ENCODE measurements at regions not wholly inside any gene's neighbourhood (a gene's known extent, or its start where the extent isn't known, plus 50 kb on each side); places are given as distances from the start of the nearest gene placed in this dataset.

DNA sequence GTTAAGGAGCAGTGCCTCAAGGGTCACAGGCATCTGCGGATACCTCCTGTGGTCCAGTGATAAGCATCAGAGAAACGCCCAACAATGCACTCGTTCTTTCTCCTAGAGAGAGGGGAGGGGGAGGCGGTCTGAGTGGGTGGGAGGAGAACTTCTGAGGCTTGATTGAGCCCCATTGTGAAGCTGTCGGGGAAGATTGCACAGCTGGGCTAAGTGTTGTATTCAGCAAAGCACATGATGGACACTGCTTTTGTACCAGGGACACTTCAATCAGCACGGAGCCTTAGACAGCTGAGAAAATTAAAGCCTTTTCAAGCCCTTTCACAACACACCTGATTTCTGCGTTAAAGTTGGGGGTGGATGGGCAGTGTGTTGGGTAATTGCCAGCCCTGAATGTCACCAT lies 230.3 kb upstream of the GHITM start:
- H3K27ac Mint-ChIP-seq (ENCODE audit: unreplicated experiment), result no peak overlapping the region
- peak overlapping the region; percentile 14 for H3K4me3 Mint-ChIP-seq
- TF ChIP-seq, protein P1, sequence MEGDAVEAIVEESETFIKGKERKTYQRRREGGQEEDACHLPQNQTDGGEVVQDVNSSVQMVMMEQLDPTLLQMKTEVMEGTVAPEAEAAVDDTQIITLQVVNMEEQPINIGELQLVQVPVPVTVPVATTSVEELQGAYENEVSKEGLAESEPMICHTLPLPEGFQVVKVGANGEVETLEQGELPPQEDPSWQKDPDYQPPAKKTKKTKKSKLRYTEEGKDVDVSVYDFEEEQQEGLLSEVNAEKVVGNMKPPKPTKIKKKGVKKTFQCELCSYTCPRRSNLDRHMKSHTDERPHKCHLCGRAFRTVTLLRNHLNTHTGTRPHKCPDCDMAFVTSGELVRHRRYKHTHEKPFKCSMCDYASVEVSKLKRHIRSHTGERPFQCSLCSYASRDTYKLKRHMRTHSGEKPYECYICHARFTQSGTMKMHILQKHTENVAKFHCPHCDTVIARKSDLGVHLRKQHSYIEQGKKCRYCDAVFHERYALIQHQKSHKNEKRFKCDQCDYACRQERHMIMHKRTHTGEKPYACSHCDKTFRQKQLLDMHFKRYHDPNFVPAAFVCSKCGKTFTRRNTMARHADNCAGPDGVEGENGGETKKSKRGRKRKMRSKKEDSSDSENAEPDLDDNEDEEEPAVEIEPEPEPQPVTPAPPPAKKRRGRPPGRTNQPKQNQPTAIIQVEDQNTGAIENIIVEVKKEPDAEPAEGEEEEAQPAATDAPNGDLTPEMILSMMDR (conservative IDR thresholded peaks at IDR 0.05), result no peak
- peaks cover under 1% of the 10 kb centered on the region for H3K36me3 Mint-ChIP-seq (ENCODE audit: low read depth)
- H3K4me1 Mint-ChIP-seq, result peaks cover 23% of the 10 kb centered on the region
- H3K27me3 Mint-ChIP-seq (ENCODE audit: low read depth), result peaks cover 88% of the 10 kb centered on the region
- H3K9me3 Mint-ChIP-seq, result no peaks in the 10 kb centered on the region
- peak; percentile 33 for DNase-seq (ENCODE audit: low read depth, low spot score)

DNA sequence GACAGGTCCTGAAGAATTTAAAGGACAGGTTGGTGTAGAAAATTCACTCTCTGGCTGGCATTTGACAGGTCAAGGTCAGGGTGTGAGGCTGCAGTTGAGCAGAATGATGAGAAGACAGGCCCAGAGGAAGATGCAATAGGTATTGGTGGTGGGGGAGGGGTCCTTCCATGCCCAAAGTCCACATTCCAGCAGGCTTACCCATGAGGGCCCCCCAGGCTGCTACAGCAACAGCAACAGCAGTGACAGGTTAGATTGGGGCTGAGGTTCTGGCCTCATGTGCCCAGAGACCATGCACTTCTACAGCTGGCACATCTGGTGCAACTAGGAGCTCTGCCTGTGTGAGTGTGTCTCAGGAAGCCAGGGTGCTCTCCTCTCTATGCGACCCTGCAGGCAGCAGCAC lies 223.5 kb upstream of the GHITM start:
- Mint-ChIP-seq H3K27me3 (ENCODE audit: low read depth) (peaks cover 68% of the 10 kb centered on the region), H3K4me3 (no peak overlapping the region), H3K9me3 (no peaks in the 10 kb centered on the region), H3K4me1 (peaks cover 10% of the 10 kb centered on the region), H3K27ac (ENCODE audit: unreplicated experiment) (no peak overlapping the region), H3K36me3 (ENCODE audit: low read depth) (no peaks in the 10 kb centered on the region)
- TF ChIP-seq, protein P1 (conservative IDR thresholded peaks at IDR 0.05), result no peak
- DNase-seq (ENCODE audit: low read depth, low spot score), result no peak

DNA sequence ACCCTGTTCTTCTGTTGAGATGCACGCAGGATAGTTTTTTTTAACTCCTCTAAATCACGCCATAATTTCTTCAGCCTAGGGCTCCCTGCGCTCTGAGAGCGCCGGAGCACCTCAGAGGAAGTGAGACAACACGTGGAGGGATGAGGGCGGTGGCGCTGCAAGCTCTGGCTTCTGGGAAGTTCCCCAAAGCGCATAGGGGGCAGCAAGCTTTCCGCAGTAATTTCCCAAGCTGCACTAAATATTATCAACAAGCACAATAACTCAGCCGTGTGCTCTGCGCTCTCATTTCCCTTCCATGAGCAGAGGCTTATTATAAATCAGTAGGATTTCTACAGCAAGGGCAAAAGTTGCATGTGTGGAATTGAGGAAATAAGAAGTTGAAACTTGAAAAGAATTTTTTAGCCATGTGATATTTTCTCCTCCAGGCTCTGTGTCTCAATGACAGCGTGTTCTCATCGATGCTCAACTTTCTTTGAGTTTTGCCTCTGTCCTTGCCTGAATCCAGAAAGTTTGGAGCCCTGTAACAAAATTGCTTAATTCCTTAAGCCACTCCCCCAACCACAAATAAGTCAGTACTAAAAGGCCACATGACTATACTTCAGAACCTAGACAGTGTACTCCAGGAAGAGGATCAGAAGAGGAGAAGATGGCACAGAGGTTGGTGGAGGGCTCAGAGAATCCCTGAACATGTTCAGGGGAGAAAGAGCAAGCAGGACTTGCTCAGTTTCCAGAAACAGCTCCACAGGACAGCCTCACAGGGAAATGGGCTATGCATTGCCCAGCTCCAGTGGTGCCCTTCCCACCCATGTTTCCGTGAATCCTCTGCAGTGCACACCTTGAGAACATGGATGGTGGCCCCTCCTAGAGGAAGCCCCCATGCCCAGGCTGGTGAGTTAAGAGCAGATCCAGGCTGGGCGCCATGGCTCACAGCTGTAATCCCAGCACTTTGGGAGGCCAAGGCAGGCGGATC lies 221.5 kb upstream of the GHITM start:
- Mint-ChIP-seq H3K4me3 (no peak overlapping the region), H3K27ac (ENCODE audit: unreplicated experiment) (no peak overlapping the region), H3K4me1 (peaks cover 10% of the 10 kb centered on the region), H3K36me3 (ENCODE audit: low read depth) (no peaks in the 10 kb centered on the region), H3K27me3 (ENCODE audit: low read depth) (peaks cover 65% of the 10 kb centered on the region), H3K9me3 (no peaks in the 10 kb centered on the region)
- peak; percentile 31 for DNase-seq (ENCODE audit: low read depth, low spot score)
- TF ChIP-seq, protein P1 (conservative IDR thresholded peaks at IDR 0.05), result peak; percentile 59

DNA sequence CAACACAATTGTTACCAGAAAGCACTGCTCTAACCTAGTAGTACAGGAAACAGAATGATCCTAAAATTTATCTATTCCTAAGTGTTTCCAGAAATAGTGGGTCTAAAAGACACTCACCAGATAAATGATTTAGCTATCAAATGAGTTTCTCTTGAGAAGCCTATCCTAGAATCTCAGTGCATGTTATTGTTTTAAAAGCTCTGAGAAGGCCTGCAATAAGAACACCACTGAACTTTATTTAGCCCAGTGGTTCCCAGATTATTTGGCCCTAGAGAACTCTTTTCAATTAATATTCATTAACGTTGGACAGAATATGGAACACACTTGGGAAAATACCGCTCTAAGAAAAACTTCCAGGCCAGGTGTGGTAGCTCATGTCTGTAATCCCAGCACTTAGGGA lies 220.1 kb upstream of the GHITM start:
- no peaks in the 10 kb centered on the region for H3K36me3 Mint-ChIP-seq (ENCODE audit: low read depth)

DNA sequence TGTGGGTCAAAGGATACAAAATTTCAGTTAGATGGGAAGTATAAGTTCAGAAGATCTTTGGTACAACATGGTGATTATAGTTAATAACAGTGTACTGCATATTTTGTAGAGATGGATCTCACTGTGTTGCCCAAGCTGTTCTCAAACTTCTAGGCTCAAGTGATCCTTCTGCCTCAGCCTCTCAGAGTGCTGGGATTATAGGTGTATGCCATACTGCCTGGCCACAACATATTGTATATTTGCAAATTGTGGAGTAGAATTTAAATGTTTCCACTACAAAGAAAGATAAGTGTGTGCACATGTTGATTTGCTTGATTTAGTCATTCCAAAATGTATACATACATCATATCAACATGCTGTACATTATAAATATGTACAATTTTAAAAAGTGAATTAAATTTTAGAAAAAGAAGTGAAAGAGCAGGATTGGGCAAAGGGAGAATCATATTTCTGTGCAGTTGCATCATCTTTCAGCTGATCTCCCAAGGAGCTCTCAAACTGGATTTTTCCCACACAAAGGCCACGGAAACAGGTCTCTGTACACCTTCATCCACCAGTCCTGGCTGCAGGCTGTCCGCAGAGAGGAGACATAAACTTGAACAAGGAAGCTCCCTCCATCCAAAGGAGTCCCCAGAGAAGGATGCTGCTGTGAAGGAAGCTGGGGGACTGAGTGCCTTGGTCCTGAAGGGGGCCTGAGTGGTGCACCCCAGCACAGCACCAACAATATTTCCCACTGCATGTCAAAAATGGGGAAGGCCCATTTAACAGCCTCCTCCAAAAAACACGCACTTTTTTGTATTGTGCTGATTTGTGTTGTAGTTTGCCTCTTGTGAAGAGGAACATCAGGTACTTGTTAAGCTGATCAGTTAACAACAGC lies 217.1 kb upstream of the GHITM start:
- Mint-ChIP-seq H3K4me1 (peaks cover 11% of the 10 kb centered on the region), H3K27ac (ENCODE audit: unreplicated experiment) (no peak overlapping the region), H3K9me3 (no peaks in the 10 kb centered on the region)

More for the DNA sequence above, 220.1 kb upstream of the GHITM start:
- Mint-ChIP-seq H3K4me1 (peaks cover 10% of the 10 kb centered on the region), H3K27me3 (ENCODE audit: low read depth) (peaks cover 63% of the 10 kb centered on the region), H3K27ac (ENCODE audit: unreplicated experiment) (no peak overlapping the region), H3K9me3 (no peaks in the 10 kb centered on the region), H3K4me3 (no peak overlapping the region)
- TF ChIP-seq, protein P1 (conservative IDR thresholded peaks at IDR 0.05), result no peak
- DNase-seq (ENCODE audit: low read depth, low spot score), result no peak

More for the DNA sequence above, 217.1 kb upstream of the GHITM start:
- no peaks in the 10 kb centered on the region for H3K36me3 Mint-ChIP-seq (ENCODE audit: low read depth)
- no peak overlapping the region for H3K4me3 Mint-ChIP-seq
- DNase-seq (ENCODE audit: low read depth, low spot score), result no peak
- TF ChIP-seq, protein P1 (conservative IDR thresholded peaks at IDR 0.05), result no peak
- peaks cover 37% of the 10 kb centered on the region for H3K27me3 Mint-ChIP-seq (ENCODE audit: low read depth)
